GM23248 (cell line): ENCODE measurements at regions not wholly inside any gene's neighbourhood (a gene's known extent, or its start where the extent isn't known, plus 50 kb on each side); places are given as distances from the start of the nearest gene placed in this dataset.

Experiments
- EZH2 ChIP-seq: fragments of 200-600 bp; sonication (generic); IDR thresholded peaks from 2 replicates; pipeline ENCODE4 v1.6.1; 2018; ENCODE audit warnings: antibody characterized with exemption, mild to moderate bottlenecking; ENCODE audit not compliant: insufficient read depth, poor library complexity, severe bottlenecking
- EZH2phosphoT487 ChIP-seq: fragments of 200-600 bp; sonication (generic); IDR thresholded peaks from 2 replicates; pipeline ENCODE4 v1.6.1; 2018; ENCODE audit warnings: antibody characterized with exemption, moderate library complexity, mild to moderate bottlenecking, low read depth; ENCODE audit not compliant: insufficient read depth

- TF ChIP-seq EZH2phosphoT487 (no peak), EZH2 (no peak)
These were observed 148.2 kb downstream of the TLE3 start for GRCh38 chr15:69949485-69949884.
